ENCODE measurements at regions not wholly inside any gene's neighbourhood (a gene's known extent, or its start where the extent isn't known, plus 50 kb on each side); places are given as distances from the start of the nearest gene placed in this dataset.

DNA sequence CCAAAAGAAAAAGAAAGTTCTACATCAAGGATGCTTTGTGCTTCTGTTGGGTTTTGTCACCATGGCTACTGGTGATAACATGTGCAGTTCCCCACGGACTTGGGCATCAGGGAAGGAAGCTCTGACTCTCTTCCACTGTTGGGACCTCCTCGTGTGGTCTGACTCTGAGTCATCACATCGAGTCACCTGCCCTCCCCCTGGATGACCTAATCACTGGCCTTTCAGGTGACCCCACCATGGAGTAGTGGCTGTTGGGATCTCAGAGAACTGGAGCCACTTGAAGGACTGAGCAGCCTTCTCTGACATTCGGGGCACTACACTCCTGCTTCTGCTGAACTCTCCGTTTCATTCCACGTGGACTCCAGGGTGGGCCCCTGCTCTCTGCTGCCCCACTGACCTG lies 60.8 kb upstream of the DOCK1 start:
- no peak for FAIRE-seq
- DNase-seq (ENCODE audit: insufficient read length, low spot score), result no peak
- TF ChIP-seq, protein P1, sequence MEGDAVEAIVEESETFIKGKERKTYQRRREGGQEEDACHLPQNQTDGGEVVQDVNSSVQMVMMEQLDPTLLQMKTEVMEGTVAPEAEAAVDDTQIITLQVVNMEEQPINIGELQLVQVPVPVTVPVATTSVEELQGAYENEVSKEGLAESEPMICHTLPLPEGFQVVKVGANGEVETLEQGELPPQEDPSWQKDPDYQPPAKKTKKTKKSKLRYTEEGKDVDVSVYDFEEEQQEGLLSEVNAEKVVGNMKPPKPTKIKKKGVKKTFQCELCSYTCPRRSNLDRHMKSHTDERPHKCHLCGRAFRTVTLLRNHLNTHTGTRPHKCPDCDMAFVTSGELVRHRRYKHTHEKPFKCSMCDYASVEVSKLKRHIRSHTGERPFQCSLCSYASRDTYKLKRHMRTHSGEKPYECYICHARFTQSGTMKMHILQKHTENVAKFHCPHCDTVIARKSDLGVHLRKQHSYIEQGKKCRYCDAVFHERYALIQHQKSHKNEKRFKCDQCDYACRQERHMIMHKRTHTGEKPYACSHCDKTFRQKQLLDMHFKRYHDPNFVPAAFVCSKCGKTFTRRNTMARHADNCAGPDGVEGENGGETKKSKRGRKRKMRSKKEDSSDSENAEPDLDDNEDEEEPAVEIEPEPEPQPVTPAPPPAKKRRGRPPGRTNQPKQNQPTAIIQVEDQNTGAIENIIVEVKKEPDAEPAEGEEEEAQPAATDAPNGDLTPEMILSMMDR (IDR thresholded peaks at IDR 0.05; ENCODE audit: insufficient read depth, missing control alignments), result no peak

DNA sequence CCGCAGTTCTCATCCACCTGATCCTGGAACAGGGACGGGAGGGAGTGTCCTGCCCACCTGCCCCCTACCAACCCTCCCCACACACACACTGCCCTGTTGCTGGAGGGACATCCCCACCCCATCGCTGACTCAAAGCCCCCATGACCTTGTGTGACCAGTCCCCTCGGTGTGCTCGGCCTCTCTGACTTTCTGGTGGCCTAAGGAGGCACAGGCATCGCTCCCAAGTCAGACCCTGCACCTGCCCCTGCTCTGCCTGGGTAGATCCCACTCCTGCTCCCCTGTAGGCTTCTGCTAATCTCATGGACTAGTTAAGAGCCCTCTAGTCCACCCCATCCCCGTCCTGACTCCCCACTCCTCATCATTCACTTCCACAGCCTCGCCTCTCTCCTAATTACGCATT lies 58.8 kb upstream of the DOCK1 start:
- TF ChIP-seq, protein P1 (IDR thresholded peaks at IDR 0.05; ENCODE audit: insufficient read depth, missing control alignments), result no peak
- no peak for FAIRE-seq
- DNase-seq (ENCODE audit: insufficient read length, low spot score), result no peak

DNA sequence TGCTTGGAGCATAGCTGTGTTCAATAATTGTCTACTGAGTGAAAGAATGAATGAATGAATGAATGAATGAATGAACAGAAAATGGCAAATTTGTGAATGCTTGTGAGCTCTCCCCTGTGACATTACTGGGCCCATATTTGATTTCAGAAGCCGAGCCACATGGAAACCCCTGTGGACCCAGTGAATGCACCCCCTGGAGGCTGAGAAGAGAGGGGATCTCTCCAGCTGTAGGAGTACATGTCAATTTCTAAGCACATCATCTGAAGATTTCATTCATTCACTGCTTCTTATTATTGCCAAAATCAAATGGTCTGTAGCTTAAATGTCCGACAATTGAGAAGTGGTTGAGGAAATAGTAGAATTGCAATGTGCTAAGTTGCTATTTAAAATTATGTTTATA lies 58.3 kb upstream of the DOCK1 start:
- no peak for FAIRE-seq
- TF ChIP-seq, protein P1 (IDR thresholded peaks at IDR 0.05; ENCODE audit: insufficient read depth, missing control alignments), result no peak
- DNase-seq (ENCODE audit: insufficient read length, low spot score), result no peak

DNA sequence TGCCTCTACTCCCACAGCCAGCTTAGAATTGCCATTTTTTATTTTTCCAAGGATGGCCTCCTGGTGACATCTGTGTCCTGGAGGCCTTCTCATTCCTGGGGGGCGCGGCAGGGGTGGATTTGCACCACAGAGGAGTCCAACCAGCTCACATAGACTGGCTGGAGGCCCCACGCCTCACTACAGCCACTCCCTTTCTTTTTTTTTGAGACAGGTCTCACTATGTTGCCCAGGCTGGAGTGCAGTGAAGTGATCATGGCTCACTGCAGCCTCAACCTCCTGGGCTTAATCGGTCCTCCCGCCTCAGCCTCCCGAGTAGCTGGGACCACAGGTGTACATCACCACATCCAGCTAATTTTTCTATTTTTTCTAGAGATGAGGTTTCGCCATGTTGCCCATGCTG lies 57.6 kb upstream of the DOCK1 start:
- TF ChIP-seq, protein P1 (IDR thresholded peaks at IDR 0.05; ENCODE audit: insufficient read depth, missing control alignments), result no peak
- DNase-seq (ENCODE audit: insufficient read length, low spot score), result no peak
- no peak for FAIRE-seq

DNA sequence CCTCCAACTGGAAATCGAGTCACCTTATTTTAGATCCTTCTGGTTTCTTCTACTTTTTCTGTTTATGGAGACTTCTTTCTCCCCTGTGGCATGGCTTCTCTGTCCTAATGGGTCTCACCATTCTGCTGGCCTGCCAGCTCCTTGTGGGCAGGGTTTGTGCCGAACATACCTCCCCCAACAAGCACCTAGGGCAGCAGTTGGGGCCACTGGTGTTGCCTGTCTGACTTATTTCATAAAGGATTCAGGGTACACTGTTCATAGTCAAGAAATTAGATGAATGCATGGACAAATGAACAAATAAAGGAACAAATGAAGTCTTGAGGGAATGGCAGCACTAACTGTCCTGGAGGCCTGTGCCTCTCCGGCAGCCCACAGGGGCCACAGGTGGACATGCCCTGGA lies 55.6 kb upstream of the DOCK1 start:
- FAIRE-seq (no peak), DNase-seq (ENCODE audit: insufficient read length, low spot score) (no peak)
- TF ChIP-seq, protein P1 (IDR thresholded peaks at IDR 0.05; ENCODE audit: insufficient read depth, missing control alignments), result no peak

DNA sequence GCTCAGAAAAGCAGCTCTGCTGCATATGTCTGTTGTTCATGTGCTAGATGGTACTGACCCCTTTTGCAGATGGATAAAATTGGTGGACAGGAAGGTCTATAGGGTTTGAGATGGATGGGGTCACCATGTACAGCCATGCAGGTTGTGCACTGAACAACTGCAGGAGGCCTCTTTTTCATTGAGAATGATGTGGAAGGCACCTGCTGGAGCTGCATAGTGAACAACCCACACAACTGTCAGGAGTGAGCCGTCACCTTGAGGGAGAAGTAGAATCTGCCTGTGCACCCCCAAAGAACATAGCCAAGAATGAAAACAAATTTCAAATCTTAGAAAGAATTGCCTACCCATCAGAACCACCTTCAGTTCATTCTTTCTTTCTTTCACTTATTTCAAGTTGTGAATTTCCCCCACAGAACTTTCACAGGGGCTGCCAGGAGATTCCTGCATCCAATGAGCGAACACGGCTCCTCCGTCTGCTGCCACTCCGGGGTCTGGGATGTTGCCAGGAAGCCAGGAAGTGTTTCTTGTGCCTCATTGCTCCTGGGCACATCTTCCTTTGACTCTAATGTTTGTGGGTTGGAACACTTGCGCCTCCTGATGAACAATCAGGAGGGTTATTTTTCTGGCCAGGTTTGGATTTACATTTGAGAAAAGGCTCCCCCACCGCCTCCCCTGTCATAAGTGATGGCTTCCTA lies 53.7 kb upstream of the DOCK1 start:
- TF ChIP-seq, protein P1 (IDR thresholded peaks at IDR 0.05; ENCODE audit: insufficient read depth, missing control alignments), result no peak
- FAIRE-seq, result no peak
- DNase-seq (ENCODE audit: insufficient read length, low spot score), result no peak

DNA sequence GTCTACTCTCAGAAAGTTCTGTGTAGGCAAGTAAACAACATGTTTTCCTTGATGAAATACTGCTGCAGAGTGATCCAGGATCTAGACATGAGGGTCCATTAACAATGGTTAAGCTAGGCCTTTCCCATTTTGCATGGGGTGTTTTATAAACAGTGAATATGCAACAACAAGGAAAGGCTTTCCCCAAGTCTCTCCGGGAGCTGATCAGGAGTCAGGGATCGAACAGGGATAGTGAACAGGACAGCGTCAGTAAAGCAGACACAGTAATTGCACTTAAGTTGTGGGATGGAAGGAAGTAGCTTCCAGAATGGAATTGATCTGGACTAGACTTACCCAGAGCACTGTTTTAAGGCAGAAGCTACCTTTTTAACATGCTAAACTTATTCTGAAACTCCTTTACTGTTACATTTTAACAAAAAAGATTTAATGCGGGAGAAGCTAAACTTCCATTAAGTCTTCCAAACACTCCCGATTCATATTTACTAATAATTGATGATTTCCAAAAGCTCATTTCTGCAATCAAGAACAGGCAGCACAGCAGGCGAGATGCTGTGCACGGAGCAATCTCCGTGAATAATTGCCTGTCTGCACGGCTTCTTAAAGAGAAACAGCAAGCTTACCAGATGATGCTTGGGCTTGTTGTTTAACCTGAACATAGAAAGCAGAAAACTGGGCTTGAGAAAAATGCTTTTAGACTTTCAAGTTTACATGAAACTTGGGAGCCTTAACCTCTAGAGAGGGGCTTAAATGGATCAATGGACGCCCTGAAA lies 50.3 kb upstream of the DOCK1 start:
- TF ChIP-seq, protein P1 (IDR thresholded peaks at IDR 0.05; ENCODE audit: insufficient read depth, missing control alignments), result no peak
- DNase-seq (ENCODE audit: insufficient read length, low spot score) (no peak), FAIRE-seq (no peak)
